ENCODE measurements at regions not wholly inside any gene's neighbourhood (a gene's known extent, or its start where the extent isn't known, plus 50 kb on each side); places are given as distances from the start of the nearest gene placed in this dataset.
"Not testable (repeated sequence)": the region's sequence is repeated elsewhere in the genome, so short reads cannot be mapped to it uniquely, and the experiment has no call there.

DNA sequence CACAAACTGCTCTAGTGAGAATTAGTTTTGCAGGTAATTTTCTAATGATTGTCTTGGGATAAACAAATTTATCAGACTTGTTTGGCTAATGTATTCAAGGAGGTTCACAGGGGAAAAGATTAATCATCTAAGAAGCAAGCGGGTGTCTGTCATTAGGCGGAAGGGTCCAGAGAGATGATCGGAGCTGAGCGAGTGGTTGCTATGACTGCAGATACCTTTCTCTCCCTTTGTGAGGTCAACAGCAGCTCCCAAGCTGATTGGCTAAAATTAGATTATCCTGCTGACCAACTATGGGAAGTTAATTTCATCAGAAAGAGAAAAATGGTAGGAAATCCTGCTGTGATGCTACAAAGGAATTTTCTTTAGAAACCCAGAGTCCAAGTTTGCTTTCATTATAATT, 276.0 kb downstream of the SOX2 start:
- no peak for DNase-seq (ENCODE audit: low read depth in 3 of 3)

DNA sequence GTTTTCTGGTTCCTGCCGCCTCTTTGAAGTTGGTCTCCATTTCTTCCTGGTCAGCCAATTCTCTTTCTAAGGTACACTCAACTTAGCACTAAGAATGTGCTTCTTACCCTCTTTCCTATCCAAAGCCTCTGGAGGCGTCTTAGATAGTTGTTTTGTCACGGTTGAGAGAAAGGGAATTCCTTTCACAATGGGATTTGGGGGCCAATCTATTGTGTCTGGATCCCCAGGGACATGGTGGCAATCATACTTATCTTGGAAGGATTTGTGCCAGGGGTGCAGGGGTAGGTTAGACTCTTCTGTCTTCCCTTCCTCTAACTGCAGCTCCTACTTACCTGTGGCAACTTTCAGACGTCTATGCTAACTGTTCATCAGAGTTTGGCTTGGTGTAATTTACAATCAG, 287.1 kb downstream of the SOX2 start:
- no peak for DNase-seq (ENCODE audit: low read depth in 3 of 3)

GRCh38 chr3:181999314-181999713, 287.6 kb downstream of the SOX2 start:
- no peak for DNase-seq (ENCODE audit: low read depth in 3 of 3)

- DNase-seq (ENCODE audit: low read depth in 3 of 3), result no peak
Observed at GRCh38 chr3:182000447-182000846, 288.7 kb downstream of the SOX2 start.

- DNase-seq (ENCODE audit: low read depth in 3 of 3), result no peak
Observed at GRCh38 chr3:182005219-182005618, 293.5 kb downstream of the SOX2 start.

GRCh38 chr3:182005701-182006100, 294.0 kb downstream of the SOX2 start:
- no peak for DNase-seq (ENCODE audit: low read depth in 3 of 3)

GRCh38 chr3:182006431-182006830, 294.7 kb downstream of the SOX2 start:
- no peak for DNase-seq (ENCODE audit: low read depth in 3 of 3)

DNA sequence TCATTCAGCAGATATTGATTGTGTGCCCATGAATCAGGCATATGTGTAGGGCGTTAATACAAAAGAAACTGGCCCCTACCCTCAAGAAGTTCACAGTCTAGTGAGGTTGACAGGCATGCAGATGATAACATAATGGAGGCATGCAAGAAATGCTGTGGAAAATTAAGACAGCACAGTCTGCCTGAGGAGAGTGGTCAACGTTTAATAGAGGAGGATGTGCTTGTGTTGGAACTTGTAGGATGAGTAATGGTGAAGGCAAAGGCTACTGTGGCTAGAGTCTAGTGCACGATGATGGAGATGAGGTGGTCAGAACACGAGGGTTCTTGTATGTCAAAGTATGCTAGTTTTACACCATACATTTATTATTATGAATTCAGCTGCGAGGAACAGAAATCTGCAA, 295.7 kb downstream of the SOX2 start:
- DNase-seq (ENCODE audit: low read depth in 3 of 3), result no peak

GRCh38 chr3:182018361-182018760, 306.6 kb downstream of the SOX2 start:
- DNase-seq (ENCODE audit: low read depth in 3 of 3), result no peak

DNA sequence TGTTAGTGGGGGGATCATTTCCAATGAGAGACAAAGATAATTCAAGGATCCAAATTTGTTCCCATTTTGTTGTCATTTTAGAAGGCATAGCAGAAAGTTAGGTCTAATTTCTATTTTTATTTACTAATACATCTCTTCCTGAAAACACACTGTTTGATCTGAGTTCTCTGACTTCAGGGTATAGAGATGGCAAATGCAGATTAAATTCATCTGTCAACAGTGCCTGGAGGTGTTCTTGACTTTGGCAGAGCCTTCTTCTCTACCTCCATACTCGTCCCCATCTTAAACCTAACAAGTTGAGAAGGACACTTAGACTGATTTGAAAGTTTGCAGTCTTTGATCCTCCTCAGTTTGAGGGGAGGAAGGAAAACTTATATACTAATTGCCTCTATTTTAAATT, 308.2 kb downstream of the SOX2 start:
- DNase-seq (ENCODE audit: low read depth in 3 of 3), result no peak

DNA sequence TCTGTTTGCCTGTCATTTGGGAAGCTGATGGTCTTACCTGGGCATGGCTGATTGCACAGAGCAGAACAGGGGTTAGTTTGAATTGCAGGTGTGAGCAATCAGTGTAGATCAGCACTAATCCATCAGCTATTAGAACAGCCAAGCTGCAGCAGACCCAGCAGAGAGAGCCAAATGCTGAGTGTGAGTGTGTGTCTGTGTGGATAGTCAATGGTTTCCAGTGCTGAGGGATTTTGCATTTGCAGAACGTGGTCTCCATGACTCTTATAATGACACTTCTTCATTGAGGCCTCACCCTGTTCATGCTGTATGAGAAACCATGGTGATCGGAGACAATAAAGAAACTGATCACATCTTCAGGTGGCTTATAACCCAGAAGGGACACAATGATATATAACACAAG, 312.1 kb downstream of the SOX2 start:
- DNase-seq (ENCODE audit: low read depth in 3 of 3), result no peak

- no peak for DNase-seq (ENCODE audit: low read depth in 3 of 3)
Observed at GRCh38 chr3:182027366-182027765, 315.6 kb downstream of the SOX2 start.

DNA sequence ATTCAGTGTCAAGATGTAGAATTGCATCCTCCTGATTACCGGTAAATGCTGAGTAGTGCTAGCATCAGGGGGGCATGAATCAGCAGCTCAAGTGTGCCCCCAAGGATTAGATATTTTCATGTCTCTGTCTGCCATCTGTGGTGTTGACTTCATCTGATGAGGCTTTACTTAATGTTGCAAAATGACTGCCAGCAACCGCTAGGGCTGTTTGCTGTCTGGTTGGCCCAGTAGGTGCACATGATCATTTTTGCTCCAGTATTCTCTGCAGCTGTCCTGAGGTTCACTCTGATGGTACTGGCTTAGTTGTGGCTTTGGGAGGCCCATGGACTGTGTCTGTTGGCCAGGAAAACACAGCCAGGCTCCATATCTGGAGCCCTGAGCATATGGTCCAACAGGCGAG, 316.4 kb downstream of the SOX2 start:
- no peak for DNase-seq (ENCODE audit: low read depth in 3 of 3)

DNA sequence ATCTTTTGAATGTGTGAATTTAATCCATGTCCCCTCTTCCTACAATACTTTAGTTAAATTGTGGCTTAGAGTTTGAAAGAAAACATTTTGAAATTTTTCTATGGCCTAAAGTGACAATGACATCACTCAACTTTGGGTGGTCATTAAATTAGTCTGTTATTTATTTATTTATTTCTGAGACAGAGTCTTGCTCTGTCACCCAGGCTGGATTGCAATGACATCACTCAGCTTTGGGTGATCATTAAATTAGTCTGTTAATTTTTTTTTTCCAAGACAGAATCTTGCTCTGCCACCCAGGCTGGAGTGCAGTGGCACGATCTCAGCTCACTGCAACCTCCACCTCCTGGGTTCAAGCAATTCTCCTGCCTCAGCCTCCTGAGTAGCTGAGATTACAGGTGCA, 322.5 kb downstream of the SOX2 start:
- not testable (repeated sequence) for DNase-seq (ENCODE audit: low read depth in 3 of 3)

GRCh38 chr3:182035324-182035723, 323.6 kb downstream of the SOX2 start:
- DNase-seq (ENCODE audit: low read depth in 3 of 3), result no peak

GRCh38 chr3:182036382-182036781, 324.7 kb downstream of the SOX2 start:
- no peak for DNase-seq (ENCODE audit: low read depth in 3 of 3)

DNA sequence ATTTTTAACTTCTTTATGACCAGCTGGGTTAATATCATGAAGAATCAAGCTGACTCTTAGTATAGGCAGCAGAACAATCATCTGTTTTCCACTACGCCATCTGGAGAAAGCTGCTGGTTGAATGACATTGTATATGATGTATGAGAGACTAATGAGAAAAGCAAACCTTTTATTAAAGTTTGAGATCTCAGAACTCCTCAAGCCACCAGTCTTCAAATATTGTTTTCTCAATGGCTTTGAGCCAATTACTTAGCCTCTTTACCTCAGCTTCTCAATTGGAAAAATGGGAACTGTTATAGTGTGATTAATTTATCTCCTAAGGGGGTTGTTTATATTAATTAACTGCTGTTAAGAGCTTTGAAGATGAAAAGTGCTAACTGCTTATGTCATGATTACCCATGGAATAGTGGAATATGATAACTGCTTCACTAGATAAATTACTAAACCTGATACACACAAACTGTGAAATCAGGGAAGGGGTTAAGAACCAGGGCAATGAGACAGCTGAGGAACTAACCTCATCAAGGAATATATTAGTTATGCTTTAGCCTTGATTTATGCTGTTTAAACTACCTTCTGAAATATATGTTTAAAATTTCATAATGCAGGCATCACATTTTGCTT, 330.1 kb downstream of the SOX2 start:
- no peak for DNase-seq (ENCODE audit: low read depth in 3 of 3)

- DNase-seq (ENCODE audit: low read depth in 3 of 3), result no peak
Observed at GRCh38 chr3:182045736-182046135, 334.0 kb downstream of the SOX2 start.

- no peak for DNase-seq (ENCODE audit: low read depth in 3 of 3)
Observed at GRCh38 chr3:182046166-182046764, 334.5 kb downstream of the SOX2 start.

DNA sequence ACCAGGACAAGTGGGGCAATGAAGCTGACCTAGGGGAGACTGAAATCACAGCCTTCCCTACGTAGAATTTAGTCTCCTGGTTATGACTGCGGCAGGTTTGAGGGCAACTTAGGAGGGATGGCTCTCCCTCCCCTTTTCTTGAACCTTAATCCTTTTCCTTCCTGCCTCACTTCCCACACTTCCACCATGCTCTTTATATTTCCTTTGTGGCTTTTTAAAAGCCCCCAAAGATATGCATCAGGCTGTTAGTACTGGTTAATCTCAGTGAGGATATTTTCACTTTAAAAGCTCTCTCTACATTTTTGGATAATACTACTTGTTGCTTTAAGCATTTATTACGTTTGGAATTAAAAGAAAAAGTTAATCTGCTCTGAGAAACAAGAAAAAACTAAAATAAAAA, 339.2 kb downstream of the SOX2 start:
- DNase-seq (ENCODE audit: low read depth in 3 of 3), result no peak

GRCh38 chr3:182052332-182052731, 340.6 kb downstream of the SOX2 start:
- no peak for DNase-seq (ENCODE audit: low read depth in 3 of 3)

DNA sequence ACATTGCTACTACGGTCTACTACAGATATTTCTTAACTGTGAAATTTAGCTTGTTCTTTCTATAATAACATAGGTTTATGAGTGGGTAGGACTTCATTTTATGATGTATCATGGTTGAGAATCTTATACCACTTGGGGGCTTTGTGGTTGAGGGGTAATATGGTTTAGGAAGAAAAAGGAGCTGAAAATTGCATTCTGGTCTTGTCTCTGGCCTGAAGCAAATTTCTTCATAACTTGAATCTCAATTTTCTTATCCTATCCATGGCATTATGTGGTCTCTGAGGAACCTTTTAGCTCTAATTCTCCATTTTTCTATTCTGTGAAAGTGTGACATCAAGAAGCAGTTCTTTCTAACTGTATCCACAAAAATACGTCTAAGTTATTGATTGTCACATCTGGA, 341.0 kb downstream of the SOX2 start:
- no peak for DNase-seq (ENCODE audit: low read depth in 3 of 3)

- DNase-seq (ENCODE audit: low read depth in 3 of 3), result no peak
Observed at GRCh38 chr3:182058488-182058887, 346.8 kb downstream of the SOX2 start.

- DNase-seq (ENCODE audit: low read depth in 3 of 3), result no peak
Observed at GRCh38 chr3:182063742-182064141, 352.0 kb downstream of the SOX2 start.

Data from stimulated activated CD4-positive, alpha-beta T cell treated with anti-CD3 and anti-CD28 coated beads, TNF-alpha, amount 100 ng/mL, for 4 hours (primary cell).